ENCODE measurements at regions not wholly inside any gene's neighbourhood (a gene's known extent, or its start where the extent isn't known, plus 50 kb on each side); places are given as distances from the start of the nearest gene placed in this dataset.
"Not testable (repeated sequence)": the region's sequence is repeated elsewhere in the genome, so short reads cannot be mapped to it uniquely, and the experiment has no call there.

DNA sequence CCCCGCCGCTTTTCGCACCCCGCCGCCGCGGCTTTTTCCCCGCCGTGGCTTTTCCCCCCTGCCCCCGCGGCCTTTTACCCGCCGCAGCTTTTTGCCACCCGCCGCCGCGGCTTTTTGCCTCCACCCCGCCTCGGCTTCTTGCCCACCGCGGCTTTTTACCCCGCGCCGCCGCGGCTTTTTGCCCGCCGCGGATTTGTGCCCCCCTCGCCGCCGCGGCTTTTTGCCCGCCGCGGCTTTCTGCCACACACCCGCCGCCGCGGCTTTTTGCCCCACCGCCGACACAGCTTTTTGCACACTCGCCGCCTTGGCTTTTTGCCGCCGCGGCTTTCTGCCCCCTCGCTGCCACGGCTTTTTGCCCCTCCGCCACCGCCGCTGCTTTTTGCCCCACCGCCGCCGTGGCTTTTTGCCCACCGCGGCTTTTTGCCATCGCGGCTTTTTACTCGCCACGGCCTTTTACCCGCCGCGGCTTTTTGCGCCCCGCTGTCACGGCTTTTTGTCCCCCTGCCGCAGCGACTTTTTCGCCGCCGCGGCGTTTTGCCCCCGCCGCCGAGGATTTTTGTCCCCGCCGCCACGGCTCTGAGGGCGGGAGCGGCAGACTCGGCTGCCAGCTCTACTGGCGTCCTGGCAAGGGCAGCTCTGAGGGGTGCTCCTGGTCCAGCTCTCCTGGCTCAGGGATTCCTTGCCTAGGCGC lies 473.6 kb downstream of the FAM72C start:
- TF ChIP-seq, protein P1, sequence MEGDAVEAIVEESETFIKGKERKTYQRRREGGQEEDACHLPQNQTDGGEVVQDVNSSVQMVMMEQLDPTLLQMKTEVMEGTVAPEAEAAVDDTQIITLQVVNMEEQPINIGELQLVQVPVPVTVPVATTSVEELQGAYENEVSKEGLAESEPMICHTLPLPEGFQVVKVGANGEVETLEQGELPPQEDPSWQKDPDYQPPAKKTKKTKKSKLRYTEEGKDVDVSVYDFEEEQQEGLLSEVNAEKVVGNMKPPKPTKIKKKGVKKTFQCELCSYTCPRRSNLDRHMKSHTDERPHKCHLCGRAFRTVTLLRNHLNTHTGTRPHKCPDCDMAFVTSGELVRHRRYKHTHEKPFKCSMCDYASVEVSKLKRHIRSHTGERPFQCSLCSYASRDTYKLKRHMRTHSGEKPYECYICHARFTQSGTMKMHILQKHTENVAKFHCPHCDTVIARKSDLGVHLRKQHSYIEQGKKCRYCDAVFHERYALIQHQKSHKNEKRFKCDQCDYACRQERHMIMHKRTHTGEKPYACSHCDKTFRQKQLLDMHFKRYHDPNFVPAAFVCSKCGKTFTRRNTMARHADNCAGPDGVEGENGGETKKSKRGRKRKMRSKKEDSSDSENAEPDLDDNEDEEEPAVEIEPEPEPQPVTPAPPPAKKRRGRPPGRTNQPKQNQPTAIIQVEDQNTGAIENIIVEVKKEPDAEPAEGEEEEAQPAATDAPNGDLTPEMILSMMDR (IDR thresholded peaks at IDR 0.05 in 4 of 5, conservative IDR thresholded peaks at IDR 0.05 in 1 of 5): not testable (repeated sequence)
- TF ChIP-seq POLR2A (IDR thresholded peaks at IDR 0.05): not testable (repeated sequence)

All from gastrocnemius medialis (tissue), 4 donors.